CD14-positive monocyte (primary cell): ENCODE measurements at regions not wholly inside any gene's neighbourhood (a gene's known extent, or its start where the extent isn't known, plus 50 kb on each side); places are given as distances from the start of the nearest gene placed in this dataset.

Source experiments
- DNase-seq, 3 donors: peaks; one replicate each; pipeline ENCODE4 v3.0.0-alpha.2; 2011 to 2022
- H2AFZ ChIP-seq: 2 replicates; pipeline ENCODE4 v1.6.0; 2012; ENCODE audit warnings: mild to moderate bottlenecking, low read depth, low read length, inconsistent platforms; ENCODE audit not compliant: insufficient read depth, poor library complexity, severe bottlenecking
- H3K27ac ChIP-seq, 2 donors: 1 replicate in 1 of 2; 2 replicates in 1 of 2; pipeline ENCODE4 v1.5.1; 2012 to 2013; ENCODE audit warnings: low read length in 2 of 2, control low read depth in 1 of 2, inconsistent platforms in 1 of 2, low read depth in 1 of 2, mild to moderate bottlenecking in 1 of 2
- H3K27me3 ChIP-seq, 2 donors: one replicate each; pipeline versions ENCODE4 v1.6.0 to v1.6.1; 2011 to 2013; ENCODE audit warnings: low read length in 2 of 2; ENCODE audit not compliant: control insufficient read depth in 2 of 2, insufficient read depth in 2 of 2
- H3K36me3 ChIP-seq, 2 donors: replicated peaks in 1 of 2; 1 replicate in 1 of 2; 2 replicates in 1 of 2; pipeline versions ENCODE4 v1.5.1 to v1.6.1; 2012 to 2013; ENCODE audit warnings: low read length in 2 of 2, control low read depth in 1 of 2, inconsistent platforms in 1 of 2, mild to moderate bottlenecking in 1 of 2; ENCODE audit not compliant: insufficient read depth in 2 of 2, control insufficient read depth in 1 of 2
- H3K4me1 ChIP-seq, 2 donors: 1 replicate in 1 of 2; 2 replicates in 1 of 2; pipeline versions ENCODE4 v1.5.1 to v1.6.1; 2012 to 2013; ENCODE audit warnings: low read length in 2 of 2, control low read depth in 1 of 2, inconsistent platforms in 1 of 2, mild to moderate bottlenecking in 1 of 2, moderate library complexity in 1 of 2; ENCODE audit not compliant: insufficient read depth in 2 of 2, control insufficient read depth in 1 of 2
- H3K4me2 ChIP-seq: replicated peaks from 2 replicates; pipeline ENCODE3; 2012; ENCODE audit warnings: low read length, moderate library complexity, mild to moderate bottlenecking; ENCODE audit not compliant: poor library complexity, severe bottlenecking; ENCODE audit errors: extremely low read depth
- H3K4me3 ChIP-seq, 3 experiments: fragments of 200-600 bp in 1 of 3; sonication (generic) in 1 of 3; replicated peaks in 1 of 3; 1 replicate in 2 of 3; 2 replicates in 1 of 3; pipeline ENCODE4 v1.5.1; 2011 to 2013; ENCODE audit warnings: low read length in 3 of 3, mild to moderate bottlenecking in 3 of 3, control low read depth in 2 of 3, low read depth in 2 of 3, inconsistent platforms in 1 of 3, moderate library complexity in 1 of 3
- H3K79me2 ChIP-seq: 2 replicates; pipeline ENCODE4 v1.6.0; 2012; ENCODE audit warnings: mild to moderate bottlenecking, control low read depth, inconsistent platforms, low read length, moderate library complexity; ENCODE audit not compliant: insufficient read depth
- H3K9ac ChIP-seq: 2 replicates; pipeline ENCODE4 v1.6.0; 2017; ENCODE audit warnings: low read length, mild to moderate bottlenecking; ENCODE audit not compliant: insufficient read depth, poor library complexity, severe bottlenecking
- H3K9me3 ChIP-seq, 2 donors: replicated peaks in 1 of 2; 1 replicate in 1 of 2; 2 replicates in 1 of 2; pipeline versions ENCODE4 v1.5.1 to v1.6.1; 2012 to 2013; ENCODE audit warnings: low read length in 2 of 2, control low read depth in 1 of 2; ENCODE audit not compliant: control insufficient read depth in 1 of 2, insufficient read depth in 1 of 2
- H4K20me1 ChIP-seq: 2 replicates; pipeline ENCODE4 v1.6.0; 2012; ENCODE audit warnings: mild to moderate bottlenecking, low read length, control low read depth, moderate library complexity; ENCODE audit not compliant: insufficient read depth
- H3K27ac Mint-ChIP-seq, 7 donors: one replicate each; pipeline ENCODE4 v1.8.0; 2020; ENCODE audit warnings: mild to moderate bottlenecking in 7 of 7, mixed read lengths in 7 of 7, moderate library complexity in 6 of 7, inconsistent platforms in 2 of 7
- H3K27me3 Mint-ChIP-seq, 3 donors: one replicate each; pipeline ENCODE4 v1.8.0; 2021 to 2022; ENCODE audit warnings: low read depth in 3 of 3, mild to moderate bottlenecking in 3 of 3, mixed read lengths in 3 of 3, moderate library complexity in 3 of 3, inconsistent platforms in 1 of 3
- H3K36me3 Mint-ChIP-seq, 2 donors: one replicate each; pipeline ENCODE4 v1.8.0; 2020; ENCODE audit warnings: mixed read lengths in 2 of 2, inconsistent platforms in 1 of 2, mild to moderate bottlenecking in 1 of 2
- H3K4me1 Mint-ChIP-seq: one replicate; pipeline ENCODE4 v1.8.0; 2020; ENCODE audit warnings: mild to moderate bottlenecking, mixed read lengths
- H3K4me3 Mint-ChIP-seq, 2 donors: one replicate each; pipeline ENCODE4 v1.8.0; 2020; ENCODE audit warnings: mild to moderate bottlenecking in 2 of 2, mixed read lengths in 2 of 2, moderate library complexity in 1 of 2
- H3K9me3 Mint-ChIP-seq, 7 donors: one replicate each; pipeline ENCODE4 v1.8.0; 2020 to 2022; ENCODE audit warnings: mixed read lengths in 7 of 7, mild to moderate bottlenecking in 6 of 7, moderate library complexity in 6 of 7, inconsistent platforms in 2 of 7
- WGBS: methylation state at CpG from one replicate; pipeline ENCODE4 v1.1.5; 2013; ENCODE audit warnings: missing lambda C conversion rate; ENCODE audit not compliant: insufficient coverage; 5-methylcytosine and 5-hydroxymethylcytosine counted together
- intact Hi-C, 2 donors: fragments of 100-400 bp; cut with micrococcal nuclease; formaldehyde crosslinking; loops; one replicate each; pipeline versions ENCODE4 v1.15.0 to v1.15.1; 2023
- TF ChIP-seq, protein P1 (sequence below): fragments of 200-600 bp; IDR thresholded peaks from one replicate; pipeline ENCODE4 v1.8.0; 2022; ENCODE audit warnings: antibody characterized with exemption, mild to moderate bottlenecking

DNA sequence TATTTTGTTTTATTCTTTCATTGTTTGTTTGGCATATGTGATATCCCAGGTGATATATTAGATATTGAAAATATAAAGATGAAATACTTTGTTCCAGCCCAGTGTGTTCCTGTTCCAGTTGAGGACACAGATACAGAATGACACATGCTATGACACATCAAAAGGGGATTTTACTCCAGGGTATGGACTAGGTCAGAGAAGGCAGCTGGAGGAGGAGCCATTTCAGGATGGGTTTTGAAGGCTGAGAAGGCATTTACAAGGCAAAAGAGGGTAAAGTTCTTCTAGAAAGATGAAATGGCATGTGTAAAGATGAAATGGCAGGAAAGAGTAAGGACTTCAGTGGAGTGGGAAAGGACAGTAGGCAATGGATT lies 163.8 kb downstream of the ZIC1 start:
- Mint-ChIP-seq H3K36me3 (no peaks in the 10 kb centered on the region), H3K4me3 (no peak overlapping the region), H3K27ac (no peak overlapping the region), H3K9me3 (peaks cover 0 to 11% (median 2%) of the 10 kb centered on the region in 7 donors), H3K4me1 (no peaks in the 10 kb centered on the region), H3K27me3 (peaks cover 0 to 2% (median 0%) of the 10 kb centered on the region in 3 donors)
- peaks cover 0 to 8% of the 10 kb centered on the region in 2 donors for H3K9me3 ChIP-seq
- no peaks in the 10 kb centered on the region for H3K4me1 ChIP-seq
- intact Hi-C loops = no loop called here
- H2AFZ ChIP-seq = no peak overlapping the region
- H3K9ac ChIP-seq = no peak overlapping the region
- H3K79me2 ChIP-seq = no peaks in the 10 kb centered on the region
- TF ChIP-seq, protein P1, sequence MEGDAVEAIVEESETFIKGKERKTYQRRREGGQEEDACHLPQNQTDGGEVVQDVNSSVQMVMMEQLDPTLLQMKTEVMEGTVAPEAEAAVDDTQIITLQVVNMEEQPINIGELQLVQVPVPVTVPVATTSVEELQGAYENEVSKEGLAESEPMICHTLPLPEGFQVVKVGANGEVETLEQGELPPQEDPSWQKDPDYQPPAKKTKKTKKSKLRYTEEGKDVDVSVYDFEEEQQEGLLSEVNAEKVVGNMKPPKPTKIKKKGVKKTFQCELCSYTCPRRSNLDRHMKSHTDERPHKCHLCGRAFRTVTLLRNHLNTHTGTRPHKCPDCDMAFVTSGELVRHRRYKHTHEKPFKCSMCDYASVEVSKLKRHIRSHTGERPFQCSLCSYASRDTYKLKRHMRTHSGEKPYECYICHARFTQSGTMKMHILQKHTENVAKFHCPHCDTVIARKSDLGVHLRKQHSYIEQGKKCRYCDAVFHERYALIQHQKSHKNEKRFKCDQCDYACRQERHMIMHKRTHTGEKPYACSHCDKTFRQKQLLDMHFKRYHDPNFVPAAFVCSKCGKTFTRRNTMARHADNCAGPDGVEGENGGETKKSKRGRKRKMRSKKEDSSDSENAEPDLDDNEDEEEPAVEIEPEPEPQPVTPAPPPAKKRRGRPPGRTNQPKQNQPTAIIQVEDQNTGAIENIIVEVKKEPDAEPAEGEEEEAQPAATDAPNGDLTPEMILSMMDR = no peak
- no peaks in the 10 kb centered on the region for H3K36me3 ChIP-seq
- H4K20me1 ChIP-seq = no peaks in the 10 kb centered on the region
- DNase-seq = no peak
- no peak overlapping the region for H3K4me2 ChIP-seq
- no peak overlapping the region for H3K4me3 ChIP-seq
- H3K27me3 ChIP-seq = no peaks in the 10 kb centered on the region
- no peak overlapping the region for H3K27ac ChIP-seq

DNA sequence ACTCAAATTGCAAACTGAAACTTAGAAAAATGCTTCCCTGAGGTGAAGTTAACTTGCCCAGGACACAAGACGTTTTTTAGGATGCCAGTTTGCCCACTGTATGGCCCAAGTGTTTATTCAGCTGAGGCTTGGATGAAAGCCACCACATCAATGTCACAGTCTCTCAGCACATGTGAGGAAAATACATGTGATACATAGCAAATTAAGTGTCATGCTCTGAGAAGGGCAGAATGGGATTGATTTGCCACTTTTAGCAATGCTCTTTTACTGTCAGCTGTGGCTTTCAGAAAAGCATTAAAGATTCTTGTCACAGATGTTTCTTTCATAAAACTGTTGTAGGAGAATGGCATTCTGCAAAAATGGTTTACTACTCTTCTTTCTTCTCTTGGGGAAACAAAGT lies 165.5 kb downstream of the ZIC1 start:
- no peak for DNase-seq
- 0% methylated on average over 1 of the region's 1 CpG for WGBS
- H3K4me2 ChIP-seq = no peak overlapping the region

More for the DNA sequence above, 165.5 kb downstream of the ZIC1 start:
- intact Hi-C loops = no loop called here
- peaks cover 0 to 2% (median 0%) of the 10 kb centered on the region in 3 donors for H3K27me3 Mint-ChIP-seq
- Histone ChIP-seq H3K27me3 (no peaks in the 10 kb centered on the region), H4K20me1 (no peaks in the 10 kb centered on the region), H3K27ac (no peak overlapping the region), H3K9me3 (peaks cover 0 to 8% of the 10 kb centered on the region in 2 donors), H3K36me3 (no peaks in the 10 kb centered on the region), H2AFZ (no peak overlapping the region), H3K79me2 (no peaks in the 10 kb centered on the region), H3K4me3 (no peak overlapping the region), H3K9ac (no peak overlapping the region), H3K4me1 (no peaks in the 10 kb centered on the region)
- no peak overlapping the region for H3K27ac Mint-ChIP-seq
- H3K9me3 Mint-ChIP-seq = peaks cover 0 to 11% (median 2%) of the 10 kb centered on the region in 7 donors
- H3K4me1 Mint-ChIP-seq = no peaks in the 10 kb centered on the region
- TF ChIP-seq, protein P1 = no peak
- no peak overlapping the region for H3K4me3 Mint-ChIP-seq
- H3K36me3 Mint-ChIP-seq = no peaks in the 10 kb centered on the region
